CD4-positive, alpha-beta T cell treated with Interferon gamma for 1 hour (primary cell): ENCODE measurements at regions not wholly inside any gene's neighbourhood (a gene's known extent, or its start where the extent isn't known, plus 50 kb on each side); places are given as distances from the start of the nearest gene placed in this dataset.
"Not testable (repeated sequence)": the region's sequence is repeated elsewhere in the genome, so short reads cannot be mapped to it uniquely, and the experiment has no call there.

Source experiments
- DNase-seq: peaks from one replicate; pipeline ENCODE4 v3.0.0-alpha.2; 2020

DNA sequence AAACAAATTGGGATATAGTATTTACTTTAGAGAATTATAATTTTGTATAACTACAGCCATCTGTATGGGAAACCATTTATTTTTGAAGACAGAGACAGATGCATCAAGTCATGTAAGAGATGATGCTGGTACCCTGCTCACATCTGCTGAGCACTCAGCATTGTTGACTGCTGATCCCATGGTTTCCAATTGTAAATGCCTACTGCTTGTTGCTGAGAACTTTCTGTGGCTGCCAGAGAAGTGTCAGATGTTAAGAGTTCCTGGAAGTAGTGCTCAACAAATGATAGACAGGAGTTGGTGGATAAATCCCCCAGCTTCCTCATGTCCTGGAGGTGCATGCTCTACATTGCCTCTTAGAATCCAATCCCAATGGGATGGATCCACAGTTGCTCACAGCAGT, 167.1 kb downstream of the OXSM start:
- no peak for DNase-seq

DNA sequence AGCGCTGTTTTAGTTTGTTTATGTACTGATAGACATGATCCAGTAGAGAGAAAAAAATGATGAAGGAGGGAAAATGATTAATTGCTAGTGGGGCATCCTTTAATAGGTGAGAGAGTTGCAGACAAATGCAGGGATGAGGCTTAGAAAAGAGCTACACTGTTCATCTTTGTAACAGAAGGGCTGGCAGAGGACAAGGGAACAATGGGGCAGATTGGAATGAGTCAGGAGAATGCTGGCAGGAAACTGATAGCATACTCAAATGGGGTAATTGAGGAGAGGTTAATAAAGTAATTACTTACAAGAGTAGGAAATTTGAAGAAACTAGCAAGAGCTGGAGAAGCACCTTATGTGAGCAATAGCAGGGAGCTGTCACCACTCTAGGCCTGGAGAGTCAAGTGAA, 170.9 kb downstream of the OXSM start:
- DNase-seq: no peak

DNA sequence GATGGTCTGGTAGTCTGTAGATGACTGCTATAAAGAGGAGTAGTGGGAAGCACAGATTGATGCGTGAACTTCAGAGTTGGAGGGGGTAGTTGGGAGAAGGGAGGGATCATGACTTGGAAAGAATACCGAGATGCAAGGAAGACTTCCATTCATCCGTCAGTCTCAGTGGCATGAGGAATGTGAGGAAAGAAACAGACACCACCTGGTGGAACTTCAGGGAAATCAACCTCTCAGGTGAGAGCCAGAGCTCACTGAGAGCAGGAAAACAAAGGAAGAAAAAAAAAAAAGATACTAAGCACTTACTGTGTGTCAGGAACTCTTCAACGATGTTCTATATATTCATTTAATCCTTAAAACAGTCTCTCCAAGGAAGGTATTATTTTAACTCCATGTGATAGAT, 172.4 kb downstream of the OXSM start:
- DNase-seq: no peak

DNA sequence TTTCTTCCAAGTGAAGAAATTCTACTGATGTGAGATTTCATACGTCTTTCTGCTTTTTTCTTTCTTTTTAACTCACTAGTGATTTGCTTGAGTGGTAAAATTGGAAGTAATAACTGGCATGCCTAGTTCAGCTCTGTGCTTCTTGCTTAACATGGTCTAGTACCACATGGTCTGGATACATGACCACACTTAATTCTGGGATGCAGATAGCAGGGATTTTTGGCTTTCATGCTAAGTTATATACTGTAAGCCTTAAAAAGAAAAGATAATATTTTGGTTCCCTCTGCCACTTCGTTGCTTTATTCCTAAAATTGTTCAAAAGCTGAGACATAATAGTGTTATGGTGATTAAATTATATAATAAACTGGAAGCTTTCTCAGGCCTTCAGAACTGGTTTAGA, 174.3 kb downstream of the OXSM start:
- DNase-seq: no peak

DNA sequence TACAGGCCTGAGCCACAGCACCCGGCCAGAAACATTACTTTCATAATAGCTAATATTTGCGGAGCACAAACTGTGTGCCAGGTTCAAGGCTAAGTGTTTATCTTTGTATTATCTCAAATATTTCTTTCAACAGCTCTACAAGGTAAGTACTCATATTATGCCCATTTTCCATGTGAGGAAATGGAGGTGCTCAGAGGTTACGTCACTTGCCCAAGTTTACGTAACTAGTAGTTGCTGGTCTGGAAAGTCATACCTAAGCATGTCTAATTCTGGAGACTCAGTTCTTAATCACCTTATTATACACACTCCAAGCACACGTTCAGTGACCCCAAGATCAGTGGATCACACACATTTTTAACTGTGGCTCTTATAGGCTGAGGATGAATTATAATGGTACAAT, 177.5 kb downstream of the OXSM start:
- DNase-seq: no peak

DNA sequence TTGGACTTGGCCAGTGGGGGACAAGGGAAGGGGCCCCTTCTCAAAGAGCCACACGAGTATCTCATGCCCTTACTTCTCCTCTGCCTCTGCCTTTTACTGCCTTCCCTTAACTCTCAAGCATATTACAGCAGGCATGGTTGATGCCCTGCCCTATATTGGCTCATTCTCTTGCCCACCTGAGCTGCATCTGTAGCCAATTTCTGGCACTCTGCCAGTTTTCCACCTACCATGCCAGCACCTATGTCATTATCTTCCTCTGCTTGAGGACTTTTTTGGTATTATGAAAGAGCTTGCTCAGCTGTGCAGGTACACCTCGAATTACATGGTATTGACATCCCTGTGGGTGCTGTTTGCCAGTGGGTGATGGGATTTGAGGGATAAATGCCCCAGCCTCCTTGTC, 181.8 kb downstream of the OXSM start:
- no peak for DNase-seq

DNA sequence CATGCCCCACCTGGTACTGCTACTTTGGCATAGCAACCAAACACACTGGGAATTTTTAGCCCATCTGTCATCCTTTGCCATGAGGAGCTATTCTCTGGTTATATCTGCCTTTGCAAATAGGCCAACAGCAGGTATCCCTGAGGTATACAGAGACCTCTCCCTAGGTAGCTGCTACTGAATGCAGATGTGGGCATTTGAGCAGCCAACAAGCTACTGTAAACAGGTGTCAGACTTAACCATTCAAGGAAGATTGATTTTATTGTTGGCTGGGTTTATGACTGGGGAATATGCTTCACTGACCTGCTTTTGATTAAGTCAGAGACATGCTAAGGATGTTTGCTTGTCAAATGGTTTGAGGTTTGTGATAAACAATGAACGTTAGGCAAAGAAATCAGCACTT, 183.2 kb downstream of the OXSM start:
- DNase-seq: no peak

DNA sequence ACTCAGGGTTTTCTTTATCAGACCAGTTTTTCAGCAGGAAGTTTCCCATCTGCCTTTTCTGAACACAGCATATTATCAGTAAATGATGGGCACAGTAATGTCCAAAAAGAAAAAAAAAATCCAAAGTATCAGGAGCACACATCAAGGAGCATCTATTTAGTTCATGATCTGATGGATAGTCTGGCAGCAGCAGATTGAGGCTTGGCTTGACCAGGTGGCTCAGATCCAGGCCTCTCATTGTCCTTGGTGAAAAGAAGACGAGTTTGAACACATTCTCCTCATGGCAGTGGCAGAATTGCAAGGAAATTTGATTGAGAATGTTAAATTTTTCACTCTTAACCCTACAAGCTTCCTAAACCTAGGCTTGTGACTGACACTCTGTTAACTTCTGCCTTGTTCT, 192.9 kb downstream of the OXSM start:
- no peak for DNase-seq

DNA sequence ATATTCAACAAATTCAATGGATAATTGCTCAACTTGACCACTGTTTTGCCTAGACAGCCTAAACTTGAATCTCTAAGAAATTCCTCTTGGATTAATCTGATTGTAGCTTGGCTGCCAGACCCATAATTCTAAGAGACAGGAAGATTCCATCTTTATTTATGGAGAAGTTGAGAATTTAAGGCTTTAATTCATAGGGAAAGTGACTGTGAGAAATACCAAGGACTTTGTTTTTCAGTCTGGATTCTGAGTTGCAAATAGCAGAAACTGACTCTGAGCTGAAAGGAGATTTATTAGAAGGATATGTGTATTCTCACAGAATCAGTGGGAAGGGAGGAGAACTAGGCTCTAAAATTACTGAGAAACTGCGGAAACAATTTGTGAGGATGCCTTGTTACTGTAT, 195.7 kb downstream of the OXSM start:
- DNase-seq: no peak

DNA sequence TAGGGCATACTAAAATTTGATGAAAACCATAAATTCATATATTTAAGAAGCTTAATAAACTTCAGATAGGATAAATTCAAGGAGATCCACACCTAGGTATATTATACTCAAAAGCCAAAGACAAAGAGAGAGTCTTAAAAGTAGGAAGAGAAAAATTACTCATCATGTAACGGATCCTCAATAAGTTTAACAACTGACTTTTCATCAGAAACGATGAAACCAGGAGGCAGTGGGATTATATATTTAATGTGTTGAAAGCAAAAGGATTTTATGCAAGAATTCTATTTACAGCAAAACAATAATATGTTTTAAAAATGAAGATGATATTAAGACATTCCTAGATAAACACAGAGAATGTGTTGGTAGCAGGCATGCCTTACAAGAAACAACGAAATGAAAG, 202.7 kb downstream of the OXSM start:
- DNase-seq: no peak

DNA sequence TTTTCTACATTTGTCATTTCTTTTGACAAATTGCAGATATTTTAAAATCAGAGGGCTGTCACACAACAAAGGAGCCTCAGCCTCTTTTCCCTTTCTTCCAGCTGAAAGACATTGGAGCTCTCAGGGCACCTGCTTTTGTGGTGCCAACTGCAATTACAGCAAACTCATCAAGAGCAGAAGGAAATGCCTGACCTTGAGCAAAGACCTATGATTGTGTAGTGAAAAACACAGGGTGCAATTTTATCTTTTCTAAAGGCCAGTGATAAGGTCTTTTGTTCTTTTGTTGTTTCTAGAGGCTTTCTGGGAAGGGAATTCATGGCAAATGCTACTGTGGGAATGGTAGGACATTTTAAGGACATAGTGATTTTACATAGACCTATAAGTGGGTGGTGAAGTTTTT, 214.3 kb downstream of the OXSM start:
- no peak for DNase-seq

DNA sequence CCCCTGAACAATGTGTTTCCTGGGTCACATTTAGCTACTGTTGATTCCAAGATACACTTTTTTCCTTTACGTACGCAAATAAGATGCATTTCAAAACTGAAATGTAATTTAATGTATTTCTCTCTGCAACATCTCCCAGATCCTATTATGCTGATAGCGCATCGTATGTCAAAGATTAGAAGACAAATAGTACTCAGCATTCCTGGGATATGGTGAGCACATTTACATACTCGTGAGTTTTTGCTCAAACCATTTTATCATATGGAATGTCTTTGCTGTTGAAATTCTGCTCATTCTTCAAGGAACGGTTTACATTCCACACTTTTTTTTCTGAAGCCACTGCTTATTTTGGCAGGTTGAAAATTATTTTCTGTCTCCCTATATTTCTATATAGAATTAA, 221.4 kb downstream of the OXSM start:
- no peak for DNase-seq

DNA sequence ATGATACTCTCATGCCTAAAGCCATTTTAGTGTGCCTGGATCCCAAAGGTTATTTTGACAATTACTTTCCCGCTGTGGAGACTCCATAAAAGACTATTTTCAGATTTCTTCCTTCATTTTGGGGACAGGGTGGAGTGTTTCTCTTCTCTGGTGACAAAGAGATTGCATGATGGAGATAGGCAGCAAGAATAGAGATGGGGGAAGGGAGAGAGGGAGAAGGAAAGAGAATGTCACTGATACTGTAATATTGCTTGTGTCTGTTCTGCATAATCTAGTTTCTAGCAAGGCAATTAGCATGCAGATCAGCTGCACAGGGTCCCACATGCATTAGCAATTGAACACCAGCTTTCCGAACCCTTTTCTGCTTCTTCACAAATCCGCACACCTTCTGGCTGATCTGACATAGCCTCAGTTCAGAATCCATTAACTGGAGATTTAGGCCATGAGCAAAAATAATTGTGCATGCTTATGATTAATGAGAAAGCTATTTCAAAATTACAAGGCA, 222.4 kb downstream of the OXSM start:
- DNase-seq: no peak

DNA sequence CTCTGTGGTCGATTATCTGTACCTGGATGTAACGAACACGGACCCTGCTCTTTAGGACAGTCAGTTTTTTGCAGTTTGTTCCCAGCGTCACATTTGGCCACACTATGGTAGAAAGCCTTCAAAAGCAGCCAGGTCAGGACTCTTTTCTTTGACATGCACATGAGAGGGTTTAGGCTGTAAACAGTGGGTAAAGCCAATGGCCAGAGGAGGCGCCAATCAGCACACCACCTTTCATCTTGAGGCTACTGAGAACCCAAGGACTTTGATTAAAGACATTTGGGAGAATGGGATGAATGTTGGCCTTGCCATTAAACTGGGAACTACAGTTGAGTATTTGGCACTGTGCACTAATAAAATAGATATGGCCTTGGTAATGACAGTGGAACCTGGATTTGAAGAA, 225.9 kb downstream of the OXSM start:
- DNase-seq: no peak

DNA sequence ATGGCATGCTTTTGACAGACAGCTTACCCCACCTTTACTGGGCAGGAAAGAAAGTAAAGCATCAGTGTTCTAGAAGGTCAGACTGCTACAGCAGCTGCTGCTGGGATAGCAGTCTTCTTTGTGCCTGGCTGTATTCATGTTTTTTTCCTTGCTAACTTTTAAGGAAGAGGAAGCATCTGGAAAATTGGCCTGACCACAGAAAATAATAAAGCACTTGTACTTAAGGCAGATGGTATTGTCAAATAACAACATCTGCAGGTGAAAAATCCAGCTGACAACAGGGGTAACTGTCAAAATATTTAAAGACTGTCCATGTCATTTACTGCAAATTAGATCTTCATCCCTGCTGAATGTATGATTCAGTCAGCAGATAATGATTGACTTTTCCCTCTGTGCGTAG, 229.0 kb downstream of the OXSM start:
- no peak for DNase-seq

DNA sequence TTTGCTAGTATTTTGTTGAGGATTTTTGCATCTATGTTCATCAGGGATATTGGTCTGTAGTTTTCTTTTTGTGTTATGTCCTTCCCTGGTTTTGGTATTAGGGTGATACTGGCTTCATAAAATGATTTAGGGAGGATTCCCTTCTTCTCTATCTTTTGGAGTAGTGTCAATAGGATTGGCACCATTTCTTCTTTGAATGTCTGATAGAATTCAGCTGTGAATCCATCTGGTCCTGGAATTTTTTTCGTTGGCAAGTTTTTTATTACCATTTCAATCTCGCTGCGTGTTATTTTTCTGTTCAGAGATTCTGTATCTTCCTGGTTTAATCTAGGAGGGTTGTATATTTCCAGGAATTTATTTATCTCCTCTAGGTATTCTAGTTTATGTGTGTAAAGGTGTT, 234.3 kb downstream of the OXSM start:
- not testable (repeated sequence) for DNase-seq

DNA sequence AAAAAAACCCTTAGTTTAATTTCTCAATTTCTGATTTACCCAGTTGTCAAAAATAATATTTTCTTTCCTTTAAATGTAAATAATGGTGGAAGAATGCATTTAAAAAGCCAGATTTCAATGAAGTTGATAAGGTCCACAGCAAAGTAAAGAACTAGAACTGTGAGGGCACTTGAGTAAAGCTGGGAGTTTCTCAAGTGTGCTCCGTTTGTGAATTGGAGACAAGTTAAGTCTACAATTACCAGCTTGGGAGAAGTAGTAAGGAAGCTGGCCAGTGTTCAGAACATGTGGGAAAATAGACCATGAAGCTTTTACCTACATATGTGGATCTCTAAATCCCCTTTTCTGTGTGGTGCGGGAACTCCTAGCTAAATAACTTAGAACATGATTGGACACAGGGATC, 239.4 kb downstream of the OXSM start:
- DNase-seq: no peak

DNA sequence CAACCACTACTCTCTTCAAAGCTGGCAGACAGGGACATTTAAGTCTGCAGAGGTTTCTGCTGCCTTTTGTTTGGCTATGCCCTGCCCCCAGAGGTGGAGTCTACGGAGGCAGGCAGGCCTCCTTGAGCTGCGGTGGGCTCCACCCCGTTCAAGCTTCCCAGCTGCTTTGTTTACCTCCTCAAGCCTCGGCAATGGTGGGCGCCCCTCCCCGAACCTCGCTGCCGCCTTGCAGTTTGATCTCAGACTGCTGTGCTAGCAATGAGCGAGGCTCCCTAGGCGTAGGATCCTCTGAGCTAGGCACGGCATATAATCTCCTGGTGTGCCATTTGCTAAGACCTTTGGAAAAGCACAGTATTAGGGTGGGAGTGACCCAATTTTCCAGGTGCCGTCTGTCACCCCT, 252.2 kb downstream of the OXSM start:
- DNase-seq: not testable (repeated sequence)

DNA sequence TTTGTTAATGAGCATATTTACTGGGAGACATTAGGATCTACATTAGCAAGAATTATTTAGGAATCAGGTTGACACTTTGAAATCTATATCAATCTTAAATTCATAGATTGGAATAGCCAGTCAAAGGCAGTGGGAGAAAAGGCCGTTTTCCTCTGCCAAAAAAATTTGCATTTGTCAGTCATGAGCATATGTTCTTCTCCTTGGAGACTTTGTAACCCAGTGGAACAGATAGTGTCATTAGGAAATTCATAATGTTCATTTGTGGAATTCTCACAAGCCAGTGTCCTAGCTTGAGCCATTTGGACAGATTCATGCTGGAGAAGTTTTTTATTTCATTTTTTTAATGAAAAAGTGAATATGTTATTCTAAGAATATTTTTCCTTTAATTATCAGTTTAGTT, 260.1 kb downstream of the OXSM start:
- no peak for DNase-seq

DNA sequence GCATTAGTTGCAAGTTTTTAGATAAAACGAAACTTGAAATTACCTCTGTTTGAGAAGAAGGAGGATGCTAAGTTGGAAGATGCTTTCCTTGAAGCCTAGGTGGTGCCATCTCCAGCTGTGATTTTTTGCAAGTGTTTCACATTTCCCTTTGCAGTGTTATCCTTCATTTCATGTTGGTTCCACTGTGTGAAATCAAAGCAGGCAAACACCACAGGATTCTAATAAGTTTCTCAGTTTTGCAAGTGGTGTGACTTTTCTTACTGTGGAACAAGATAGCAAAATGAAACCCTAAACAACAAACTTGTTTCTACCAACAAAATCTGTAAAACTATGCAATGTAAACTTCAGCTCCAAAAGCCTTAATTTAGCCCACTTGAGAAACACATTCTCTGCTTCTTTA, 260.9 kb downstream of the OXSM start:
- DNase-seq: no peak

DNA sequence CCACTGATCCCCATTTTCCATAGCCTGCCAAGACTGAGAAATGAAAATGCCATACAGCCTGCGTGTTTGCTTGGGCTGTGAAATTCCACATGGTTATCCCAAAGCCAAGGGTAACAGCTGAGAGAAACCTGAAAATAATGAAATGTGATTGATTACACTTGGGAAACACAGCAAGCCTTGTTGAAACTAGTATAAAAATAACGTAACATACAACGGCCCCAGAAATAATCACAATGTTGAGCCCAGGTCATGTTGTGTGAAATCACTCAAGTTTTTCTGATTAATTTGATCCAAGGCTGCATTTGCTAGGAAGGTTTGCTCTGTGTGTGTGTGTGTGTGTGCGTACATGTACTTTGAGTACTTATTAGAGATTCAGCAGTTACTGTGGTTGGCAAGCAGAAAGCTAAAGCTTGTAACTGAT, 269.0 kb downstream of the OXSM start:
- no peak for DNase-seq

DNA sequence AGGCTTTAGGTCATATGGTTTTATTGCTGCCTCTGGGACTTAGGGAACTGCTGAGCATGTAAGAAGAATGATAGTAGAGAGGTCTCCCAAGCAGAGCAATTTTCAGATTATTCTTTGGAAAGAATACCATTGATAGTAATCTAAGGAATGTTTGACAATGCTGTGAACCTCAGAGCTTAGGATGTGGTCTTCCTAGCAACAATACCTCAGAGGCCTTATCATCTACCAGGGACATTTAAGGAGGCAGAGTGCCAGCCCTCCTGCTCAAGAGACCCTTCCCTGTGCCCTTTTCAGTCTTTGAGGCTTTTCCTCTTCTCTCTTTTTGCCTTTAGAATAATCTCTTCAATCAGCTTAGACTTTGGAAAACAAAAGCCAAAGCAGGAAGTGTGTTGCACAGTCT, 272.1 kb downstream of the OXSM start:
- no peak for DNase-seq

DNA sequence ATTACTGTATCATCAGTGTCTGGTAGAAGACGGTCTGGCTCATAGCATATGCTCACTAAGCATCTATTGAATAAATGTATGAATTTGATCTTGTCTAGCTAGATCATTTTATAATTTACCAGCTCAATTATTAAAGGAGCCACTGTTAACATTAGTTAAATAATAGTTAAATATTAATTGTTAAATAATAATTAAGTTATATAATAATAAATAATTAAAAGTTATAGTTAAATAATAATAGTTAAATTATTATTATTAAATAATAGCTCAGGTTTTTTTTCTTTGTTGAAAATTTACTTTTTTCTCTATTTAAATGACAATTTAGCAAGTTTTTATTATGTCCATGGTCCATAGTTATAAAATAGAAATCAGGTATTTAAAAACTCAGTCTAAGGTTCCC, 274.4 kb downstream of the OXSM start:
- DNase-seq: no peak

DNA sequence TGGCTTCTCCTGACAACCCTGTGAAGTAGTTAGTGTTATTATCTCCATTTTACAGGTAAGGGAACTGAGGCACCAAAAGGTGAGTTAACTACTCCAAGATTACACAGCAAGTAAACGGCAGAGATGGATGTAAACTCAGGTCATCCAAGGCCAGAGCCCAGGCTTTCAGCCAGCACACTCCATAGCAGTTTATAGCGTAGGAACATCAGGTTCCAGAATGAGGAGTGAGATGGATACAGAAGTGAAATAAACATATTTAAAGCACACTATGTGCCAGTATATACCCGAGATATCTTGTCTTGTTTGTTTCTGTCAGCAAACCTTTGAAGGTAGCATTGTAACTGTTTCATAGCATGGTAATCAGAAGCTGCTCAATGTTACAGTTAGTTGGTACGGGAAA, 279.0 kb downstream of the OXSM start:
- DNase-seq: no peak

DNA sequence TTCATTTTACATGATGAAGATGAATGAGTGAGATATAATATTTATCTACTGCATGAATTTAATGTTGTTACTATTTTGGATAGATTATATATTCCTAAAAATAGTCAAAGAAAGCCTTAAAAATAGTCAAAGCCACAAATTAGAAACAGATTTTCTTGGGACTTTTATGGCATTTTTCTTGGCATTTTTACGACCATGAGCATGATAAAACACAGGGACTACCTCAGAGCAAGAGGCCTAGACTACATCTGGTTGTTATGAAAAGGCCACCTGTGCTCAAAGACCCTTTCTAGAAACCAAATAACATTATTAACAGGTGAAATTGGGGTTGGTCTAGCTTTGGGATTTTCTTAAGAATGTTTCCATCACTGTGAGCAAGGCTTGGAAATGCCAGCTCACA, 281.0 kb downstream of the OXSM start:
- no peak for DNase-seq

DNA sequence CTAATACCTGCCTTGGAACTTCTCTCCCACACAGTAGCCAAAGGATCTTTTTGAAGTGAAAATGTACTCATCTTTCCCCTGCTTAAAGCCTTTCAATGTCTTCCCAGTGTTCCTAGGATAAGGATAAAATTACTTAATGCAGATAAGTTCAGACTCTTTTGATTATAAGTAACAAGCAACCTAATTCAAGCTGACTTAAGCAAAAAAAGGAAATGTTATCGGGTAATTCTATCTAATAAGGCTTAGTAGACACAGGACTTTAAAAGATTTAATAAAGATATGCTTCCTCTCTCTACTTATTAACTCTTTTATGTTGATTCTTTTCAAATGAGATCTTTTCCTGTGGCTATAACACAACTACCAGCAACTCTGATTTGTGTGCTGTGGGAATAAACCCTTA, 284.2 kb downstream of the OXSM start:
- no peak for DNase-seq
